ENCODE measurements at regions not wholly inside any gene's neighbourhood (a gene's known extent, or its start where the extent isn't known, plus 50 kb on each side); places are given as distances from the start of the nearest gene placed in this dataset.

DNA sequence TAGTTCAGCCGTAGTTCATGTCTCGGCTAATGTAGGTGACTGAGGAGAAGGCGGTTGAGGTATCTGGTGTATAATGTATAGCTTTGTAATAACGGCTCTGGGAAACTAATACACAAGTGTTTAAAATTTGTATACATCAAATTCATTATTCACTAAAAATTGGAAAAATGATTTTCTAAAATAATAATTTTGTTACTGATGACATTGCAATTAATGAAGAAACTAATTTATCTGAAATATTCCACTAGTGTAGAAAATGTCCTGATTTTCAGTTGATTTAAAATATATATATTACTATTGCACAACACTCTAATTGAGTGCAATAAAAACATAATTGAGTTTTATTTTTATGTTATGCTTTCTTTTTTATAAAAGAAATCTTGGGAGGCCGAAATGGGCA lies 823.0 kb downstream of the TAF11L14 start:
- Histone ChIP-seq H4K20me1 (replicated peaks; ENCODE audit: insufficient read depth) (no peaks in the 10 kb centered on the region), H3K27me3 (ENCODE audit: insufficient read depth) (no peaks in the 10 kb centered on the region), H3K27ac (ENCODE audit: low read depth) (no peak overlapping the region), H3K4me1 (ENCODE audit: insufficient read depth) (no peaks in the 10 kb centered on the region), H3K79me2 (replicated peaks; ENCODE audit: insufficient read depth) (no peaks in the 10 kb centered on the region), H3F3A (replicated peaks; ENCODE audit: low read depth) (no peaks in the 10 kb centered on the region), H3K36me3 (ENCODE audit: insufficient read depth) (no peaks in the 10 kb centered on the region), H2AFZ (no peak overlapping the region), H3K9me2 (ENCODE audit: insufficient read depth) (no peaks in the 10 kb centered on the region), H3K4me2 (no peak overlapping the region), H3K4me3 (no peak overlapping the region)
- ATAC-seq = no peak
- H3K4me3 Mint-ChIP-seq = no peak overlapping the region
- no peak for TF ChIP-seq ZNF114 (CRISPR knock-in tag; IDR thresholded peaks at IDR 0.05)
- TF ChIP-seq JUNB (IDR thresholded peaks at IDR 0.05; ENCODE audit: unreplicated experiment) = no peak
- TF ChIP-seq POLR2AphosphoS5 (IDR thresholded peaks at IDR 0.05; ENCODE audit: low read depth) = no peak
- TF ChIP-seq, protein P1, sequence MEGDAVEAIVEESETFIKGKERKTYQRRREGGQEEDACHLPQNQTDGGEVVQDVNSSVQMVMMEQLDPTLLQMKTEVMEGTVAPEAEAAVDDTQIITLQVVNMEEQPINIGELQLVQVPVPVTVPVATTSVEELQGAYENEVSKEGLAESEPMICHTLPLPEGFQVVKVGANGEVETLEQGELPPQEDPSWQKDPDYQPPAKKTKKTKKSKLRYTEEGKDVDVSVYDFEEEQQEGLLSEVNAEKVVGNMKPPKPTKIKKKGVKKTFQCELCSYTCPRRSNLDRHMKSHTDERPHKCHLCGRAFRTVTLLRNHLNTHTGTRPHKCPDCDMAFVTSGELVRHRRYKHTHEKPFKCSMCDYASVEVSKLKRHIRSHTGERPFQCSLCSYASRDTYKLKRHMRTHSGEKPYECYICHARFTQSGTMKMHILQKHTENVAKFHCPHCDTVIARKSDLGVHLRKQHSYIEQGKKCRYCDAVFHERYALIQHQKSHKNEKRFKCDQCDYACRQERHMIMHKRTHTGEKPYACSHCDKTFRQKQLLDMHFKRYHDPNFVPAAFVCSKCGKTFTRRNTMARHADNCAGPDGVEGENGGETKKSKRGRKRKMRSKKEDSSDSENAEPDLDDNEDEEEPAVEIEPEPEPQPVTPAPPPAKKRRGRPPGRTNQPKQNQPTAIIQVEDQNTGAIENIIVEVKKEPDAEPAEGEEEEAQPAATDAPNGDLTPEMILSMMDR (conservative IDR thresholded peaks at IDR 0.05; ENCODE audit: low read depth in 2 of 2) = no peak
- TF ChIP-seq, protein P2, sequence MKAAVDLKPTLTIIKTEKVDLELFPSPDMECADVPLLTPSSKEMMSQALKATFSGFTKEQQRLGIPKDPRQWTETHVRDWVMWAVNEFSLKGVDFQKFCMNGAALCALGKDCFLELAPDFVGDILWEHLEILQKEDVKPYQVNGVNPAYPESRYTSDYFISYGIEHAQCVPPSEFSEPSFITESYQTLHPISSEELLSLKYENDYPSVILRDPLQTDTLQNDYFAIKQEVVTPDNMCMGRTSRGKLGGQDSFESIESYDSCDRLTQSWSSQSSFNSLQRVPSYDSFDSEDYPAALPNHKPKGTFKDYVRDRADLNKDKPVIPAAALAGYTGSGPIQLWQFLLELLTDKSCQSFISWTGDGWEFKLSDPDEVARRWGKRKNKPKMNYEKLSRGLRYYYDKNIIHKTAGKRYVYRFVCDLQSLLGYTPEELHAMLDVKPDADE (IDR thresholded peaks at IDR 0.05) = no peak
- no peak for TF ChIP-seq ZNF331 (CRISPR knock-in tag; IDR thresholded peaks at IDR 0.05; ENCODE audit: low read depth)
- TF ChIP-seq, protein P3, sequence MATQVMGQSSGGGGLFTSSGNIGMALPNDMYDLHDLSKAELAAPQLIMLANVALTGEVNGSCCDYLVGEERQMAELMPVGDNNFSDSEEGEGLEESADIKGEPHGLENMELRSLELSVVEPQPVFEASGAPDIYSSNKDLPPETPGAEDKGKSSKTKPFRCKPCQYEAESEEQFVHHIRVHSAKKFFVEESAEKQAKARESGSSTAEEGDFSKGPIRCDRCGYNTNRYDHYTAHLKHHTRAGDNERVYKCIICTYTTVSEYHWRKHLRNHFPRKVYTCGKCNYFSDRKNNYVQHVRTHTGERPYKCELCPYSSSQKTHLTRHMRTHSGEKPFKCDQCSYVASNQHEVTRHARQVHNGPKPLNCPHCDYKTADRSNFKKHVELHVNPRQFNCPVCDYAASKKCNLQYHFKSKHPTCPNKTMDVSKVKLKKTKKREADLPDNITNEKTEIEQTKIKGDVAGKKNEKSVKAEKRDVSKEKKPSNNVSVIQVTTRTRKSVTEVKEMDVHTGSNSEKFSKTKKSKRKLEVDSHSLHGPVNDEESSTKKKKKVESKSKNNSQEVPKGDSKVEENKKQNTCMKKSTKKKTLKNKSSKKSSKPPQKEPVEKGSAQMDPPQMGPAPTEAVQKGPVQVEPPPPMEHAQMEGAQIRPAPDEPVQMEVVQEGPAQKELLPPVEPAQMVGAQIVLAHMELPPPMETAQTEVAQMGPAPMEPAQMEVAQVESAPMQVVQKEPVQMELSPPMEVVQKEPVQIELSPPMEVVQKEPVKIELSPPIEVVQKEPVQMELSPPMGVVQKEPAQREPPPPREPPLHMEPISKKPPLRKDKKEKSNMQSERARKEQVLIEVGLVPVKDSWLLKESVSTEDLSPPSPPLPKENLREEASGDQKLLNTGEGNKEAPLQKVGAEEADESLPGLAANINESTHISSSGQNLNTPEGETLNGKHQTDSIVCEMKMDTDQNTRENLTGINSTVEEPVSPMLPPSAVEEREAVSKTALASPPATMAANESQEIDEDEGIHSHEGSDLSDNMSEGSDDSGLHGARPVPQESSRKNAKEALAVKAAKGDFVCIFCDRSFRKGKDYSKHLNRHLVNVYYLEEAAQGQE (IDR thresholded peaks at IDR 0.05; ENCODE audit: unreplicated experiment) = no peak
- TF ChIP-seq, protein P4, sequence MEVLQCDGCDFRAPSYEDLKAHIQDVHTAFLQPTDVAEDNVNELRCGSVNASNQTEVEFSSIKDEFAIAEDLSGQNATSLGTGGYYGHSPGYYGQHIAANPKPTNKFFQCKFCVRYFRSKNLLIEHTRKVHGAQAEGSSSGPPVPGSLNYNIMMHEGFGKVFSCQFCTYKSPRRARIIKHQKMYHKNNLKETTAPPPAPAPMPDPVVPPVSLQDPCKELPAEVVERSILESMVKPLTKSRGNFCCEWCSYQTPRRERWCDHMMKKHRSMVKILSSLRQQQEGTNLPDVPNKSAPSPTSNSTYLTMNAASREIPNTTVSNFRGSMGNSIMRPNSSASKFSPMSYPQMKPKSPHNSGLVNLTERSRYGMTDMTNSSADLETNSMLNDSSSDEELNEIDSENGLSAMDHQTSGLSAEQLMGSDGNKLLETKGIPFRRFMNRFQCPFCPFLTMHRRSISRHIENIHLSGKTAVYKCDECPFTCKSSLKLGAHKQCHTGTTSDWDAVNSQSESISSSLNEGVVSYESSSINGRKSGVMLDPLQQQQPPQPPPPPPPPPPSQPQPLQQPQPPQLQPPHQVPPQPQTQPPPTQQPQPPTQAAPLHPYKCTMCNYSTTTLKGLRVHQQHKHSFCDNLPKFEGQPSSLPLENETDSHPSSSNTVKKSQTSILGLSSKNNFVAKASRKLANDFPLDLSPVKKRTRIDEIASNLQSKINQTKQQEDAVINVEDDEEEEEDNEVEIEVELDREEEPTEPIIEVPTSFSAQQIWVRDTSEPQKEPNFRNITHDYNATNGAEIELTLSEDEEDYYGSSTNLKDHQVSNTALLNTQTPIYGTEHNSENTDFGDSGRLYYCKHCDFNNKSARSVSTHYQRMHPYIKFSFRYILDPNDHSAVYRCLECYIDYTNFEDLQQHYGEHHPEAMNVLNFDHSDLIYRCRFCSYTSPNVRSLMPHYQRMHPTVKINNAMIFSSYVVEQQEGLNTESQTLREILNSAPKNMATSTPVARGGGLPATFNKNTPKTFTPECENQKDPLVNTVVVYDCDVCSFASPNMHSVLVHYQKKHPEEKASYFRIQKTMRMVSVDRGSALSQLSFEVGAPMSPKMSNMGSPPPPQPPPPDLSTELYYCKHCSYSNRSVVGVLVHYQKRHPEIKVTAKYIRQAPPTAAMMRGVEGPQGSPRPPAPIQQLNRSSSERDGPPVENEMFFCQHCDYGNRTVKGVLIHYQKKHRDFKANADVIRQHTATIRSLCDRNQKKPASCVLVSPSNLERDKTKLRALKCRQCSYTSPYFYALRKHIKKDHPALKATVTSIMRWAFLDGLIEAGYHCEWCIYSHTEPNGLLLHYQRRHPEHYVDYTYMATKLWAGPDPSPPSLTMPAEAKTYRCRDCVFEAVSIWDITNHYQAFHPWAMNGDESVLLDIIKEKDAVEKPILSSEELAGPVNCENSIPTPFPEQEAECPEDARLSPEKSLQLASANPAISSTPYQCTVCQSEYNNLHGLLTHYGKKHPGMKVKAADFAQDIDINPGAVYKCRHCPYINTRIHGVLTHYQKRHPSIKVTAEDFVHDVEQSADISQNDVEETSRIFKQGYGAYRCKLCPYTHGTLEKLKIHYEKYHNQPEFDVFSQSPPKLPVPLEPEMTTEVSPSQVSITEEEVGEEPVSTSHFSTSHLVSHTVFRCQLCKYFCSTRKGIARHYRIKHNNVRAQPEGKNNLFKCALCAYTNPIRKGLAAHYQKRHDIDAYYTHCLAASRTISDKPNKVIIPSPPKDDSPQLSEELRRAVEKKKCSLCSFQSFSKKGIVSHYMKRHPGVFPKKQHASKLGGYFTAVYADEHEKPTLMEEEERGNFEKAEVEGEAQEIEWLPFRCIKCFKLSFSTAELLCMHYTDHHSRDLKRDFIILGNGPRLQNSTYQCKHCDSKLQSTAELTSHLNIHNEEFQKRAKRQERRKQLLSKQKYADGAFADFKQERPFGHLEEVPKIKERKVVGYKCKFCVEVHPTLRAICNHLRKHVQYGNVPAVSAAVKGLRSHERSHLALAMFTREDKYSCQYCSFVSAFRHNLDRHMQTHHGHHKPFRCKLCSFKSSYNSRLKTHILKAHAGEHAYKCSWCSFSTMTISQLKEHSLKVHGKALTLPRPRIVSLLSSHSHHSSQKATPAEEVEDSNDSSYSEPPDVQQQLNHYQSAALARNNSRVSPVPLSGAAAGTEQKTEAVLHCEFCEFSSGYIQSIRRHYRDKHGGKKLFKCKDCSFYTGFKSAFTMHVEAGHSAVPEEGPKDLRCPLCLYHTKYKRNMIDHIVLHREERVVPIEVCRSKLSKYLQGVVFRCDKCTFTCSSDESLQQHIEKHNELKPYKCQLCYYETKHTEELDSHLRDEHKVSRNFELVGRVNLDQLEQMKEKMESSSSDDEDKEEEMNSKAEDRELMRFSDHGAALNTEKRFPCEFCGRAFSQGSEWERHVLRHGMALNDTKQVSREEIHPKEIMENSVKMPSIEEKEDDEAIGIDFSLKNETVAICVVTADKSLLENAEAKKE (CRISPR knock-in tag; IDR thresholded peaks at IDR 0.05) = no peak
- no peak for TF ChIP-seq EZH2 (IDR thresholded peaks at IDR 0.05; ENCODE audit: low read depth, unreplicated experiment)
- no peak for TF ChIP-seq EZH2phosphoT487 (IDR thresholded peaks at IDR 0.05; ENCODE audit: unreplicated experiment)
- TF ChIP-seq CREB1 (CRISPR knock-in tag; IDR thresholded peaks at IDR 0.05; ENCODE audit: low read depth) = no peak
- no peak for TF ChIP-seq STAT1 (IDR thresholded peaks at IDR 0.05; ENCODE audit: unreplicated experiment)
- TF ChIP-seq NANOG (IDR thresholded peaks at IDR 0.05; ENCODE audit: borderline replicate concordance) = no peak
- no peak overlapping the region for H3K27ac Mint-ChIP-seq
- no peaks in the 10 kb centered on the region for H3K27me3 Mint-ChIP-seq (ENCODE audit: insufficient read depth, low read depth, poor library complexity)
- DNase-seq (ENCODE audit: low spot score) = no peak
- no peaks in the 10 kb centered on the region for H3K4me1 Mint-ChIP-seq
- peaks cover 9% of the 10 kb centered on the region for H3K36me3 Mint-ChIP-seq (ENCODE audit: low read depth)
- H3K9me3 Mint-ChIP-seq = peaks cover 11% of the 10 kb centered on the region; the same call in 2 of the 3 replicates
